WTC11 (cell line): ENCODE measurements at regions not wholly inside any gene's neighbourhood (a gene's known extent, or its start where the extent isn't known, plus 50 kb on each side); places are given as distances from the start of the nearest gene placed in this dataset.

ENCODE experiments used
- ATAC-seq: fragments of 200-7000 bp; cut with Tn5 transposase; 2 replicates; pipeline ENCODE4 v1.10.0; 2021; ENCODE audit warnings: mild to moderate bottlenecking, moderate library complexity
- CTCF ChIA-PET: fragments of 300-600 bp; sonication (Branson Sonifier 250); formaldehyde crosslinking; loops from one replicate; lab custom pipeline; 2021; ENCODE audit warnings: antibody characterized with exemption; lab: Charles Lee
- POLR2A ChIA-PET: fragments of 350-600 bp; sonication (Branson Sonifier 250); formaldehyde crosslinking; loops from one replicate; lab custom pipeline; 2021; ENCODE audit warnings: antibody characterized with exemption; lab: Charles Lee
- DNase-seq: peaks from one replicate; pipeline ENCODE4 v3.0.0; 2021; ENCODE audit warnings: low spot score
- H3K27ac Mint-ChIP-seq: 2 replicates; pipeline ENCODE4 v1.8.0; 2021; ENCODE audit warnings: mixed read lengths
- H3K27me3 Mint-ChIP-seq: 2 replicates; pipeline ENCODE4 v1.8.0; 2021; ENCODE audit warnings: low read depth, mild to moderate bottlenecking, moderate library complexity, mixed read lengths
- H3K36me3 Mint-ChIP-seq: 2 replicates; pipeline ENCODE4 v1.8.0; 2021; ENCODE audit warnings: mixed read lengths
- H3K4me1 Mint-ChIP-seq: 2 replicates; pipeline ENCODE4 v1.8.0; 2022; ENCODE audit warnings: mixed read lengths
- H3K4me3 Mint-ChIP-seq: 2 replicates; pipeline ENCODE4 v1.8.0; 2021; ENCODE audit warnings: mild to moderate bottlenecking, moderate library complexity, mixed read lengths
- H3K9me3 Mint-ChIP-seq: 2 replicates; pipeline ENCODE4 v1.8.0; 2021; ENCODE audit warnings: mixed read lengths
- ARID4B ChIP-seq: sonication (generic); formaldehyde crosslinking; IDR thresholded peaks from 2 replicates; pipeline ENCODE4 v1.8.0; 2023; ENCODE audit warnings: missing genetic modification reagents, mild to moderate bottlenecking, borderline replicate concordance
- ATF1 ChIP-seq: sonication (generic); formaldehyde crosslinking; IDR thresholded peaks from 2 replicates; pipeline ENCODE4 v1.8.1; 2023; ENCODE audit warnings: mild to moderate bottlenecking, moderate library complexity, missing genetic modification reagents
- ATF3 ChIP-seq: sonication (generic); formaldehyde crosslinking; conservative IDR thresholded peaks from 2 replicates; pipeline ENCODE4 v1.8.1; 2022; ENCODE audit warnings: mild to moderate bottlenecking, missing genetic modification reagents
- ERG ChIP-seq: fragments of 250-450 bp; sonication (Bioruptor Pico); IDR thresholded peaks from 2 replicates; pipeline ENCODE4 v1.8.0; 2021; ENCODE audit warnings: mild to moderate bottlenecking
- GABPB1 ChIP-seq: sonication (generic); formaldehyde crosslinking; IDR thresholded peaks from 2 replicates; pipeline ENCODE4 v1.8.1; 2023; ENCODE audit warnings: mild to moderate bottlenecking, missing genetic modification reagents
- JUN ChIP-seq: sonication (generic); formaldehyde crosslinking; IDR thresholded peaks from 2 replicates; pipeline ENCODE4 v1.8.0; 2023; ENCODE audit warnings: mild to moderate bottlenecking, missing genetic modification reagents
- KAT7 ChIP-seq: sonication (generic); formaldehyde crosslinking; IDR thresholded peaks from 2 replicates; pipeline ENCODE4 v1.8.1; 2023; ENCODE audit warnings: missing genetic modification reagents, mild to moderate bottlenecking, borderline replicate concordance
- MAX ChIP-seq: sonication (generic); formaldehyde crosslinking; IDR thresholded peaks from 2 replicates; pipeline ENCODE4 v1.8.0; 2022; ENCODE audit warnings: mild to moderate bottlenecking, missing genetic modification reagents
- MXD4 ChIP-seq: fragments of 250-450 bp; sonication (Bioruptor Pico); IDR thresholded peaks from 2 replicates; pipeline ENCODE4 v1.8.0; 2021; ENCODE audit warnings: mild to moderate bottlenecking, moderate library complexity, borderline replicate concordance
- NR2C2 ChIP-seq: sonication (generic); formaldehyde crosslinking; IDR thresholded peaks from 2 replicates; pipeline ENCODE4 v1.8.0; 2022; ENCODE audit warnings: mild to moderate bottlenecking, missing genetic modification reagents
- PRRX2 ChIP-seq: fragments of 250-450 bp; sonication (Bioruptor Pico); IDR thresholded peaks from 2 replicates; pipeline ENCODE4 v1.8.0; 2021; ENCODE audit warnings: mild to moderate bottlenecking
- RELA ChIP-seq: sonication (generic); formaldehyde crosslinking; IDR thresholded peaks from 2 replicates; pipeline ENCODE4 v1.8.1; 2022; ENCODE audit warnings: missing genetic modification reagents, mild to moderate bottlenecking, borderline replicate concordance
- RORB ChIP-seq: fragments of 250-450 bp; sonication (Bioruptor Pico); IDR thresholded peaks from 2 replicates; pipeline ENCODE4 v1.9.0; 2021; ENCODE audit warnings: mild to moderate bottlenecking
- SOX15 ChIP-seq: fragments of 250-450 bp; sonication (Bioruptor Pico); IDR thresholded peaks from 2 replicates; pipeline ENCODE4 v1.9.0; 2021; ENCODE audit warnings: mild to moderate bottlenecking
- TP53 ChIP-seq: sonication (generic); formaldehyde crosslinking; IDR thresholded peaks from 2 replicates; pipeline ENCODE4 v1.8.1; 2023; ENCODE audit warnings: mild to moderate bottlenecking, missing genetic modification reagents
- USF2 ChIP-seq: sonication (generic); formaldehyde crosslinking; IDR thresholded peaks from 2 replicates; pipeline ENCODE4 v1.8.1; 2023; ENCODE audit warnings: mild to moderate bottlenecking, missing genetic modification reagents, moderate library complexity
- ZBTB43 ChIP-seq: sonication (generic); formaldehyde crosslinking; IDR thresholded peaks from 2 replicates; pipeline ENCODE4 v1.8.1; 2023; ENCODE audit warnings: mild to moderate bottlenecking, missing genetic modification reagents
- ZNF219 ChIP-seq: sonication (generic); formaldehyde crosslinking; IDR thresholded peaks from 2 replicates; pipeline ENCODE4 v1.8.0; 2023; ENCODE audit warnings: missing genetic modification reagents, mild to moderate bottlenecking, borderline replicate concordance
- ZNF232 ChIP-seq: sonication (generic); formaldehyde crosslinking; IDR thresholded peaks from 2 replicates; pipeline ENCODE4 v1.8.0; 2022; ENCODE audit warnings: mild to moderate bottlenecking, missing genetic modification reagents

GRCh38 chr22:40120848-40121247 lies 56.9 kb upstream of the TNRC6B start:
- TF ChIP-seq SOX15 (CRISPR knock-in tag) (no peak), ZBTB43 (no peak), PRRX2 (CRISPR knock-in tag) (no peak), KAT7 (CRISPR knock-in tag) (no peak)
- TF ChIP-seq, all 79 proteins: peak for 0
- Mint-ChIP-seq H3K4me1 (peaks cover 15% of the 10 kb centered on the region), H3K4me3 (no peak overlapping the region), H3K9me3 (no peaks in the 10 kb centered on the region), H3K27ac (no peak overlapping the region), H3K36me3 (no peaks in the 10 kb centered on the region), H3K27me3 (no peaks in the 10 kb centered on the region)
- CTCF ChIA-PET: no interaction called here
- POLR2A ChIA-PET: no interaction called here
- DNase-seq (no peak), ATAC-seq (no peak)

GRCh38 chr22:40121461-40121860 lies 56.3 kb upstream of the TNRC6B start:
- Mint-ChIP-seq H3K4me3 (no peak overlapping the region), H3K9me3 (no peaks in the 10 kb centered on the region)
- POLR2A ChIA-PET: no interaction called here
- TF ChIP-seq SOX15 (CRISPR knock-in tag): no peak
- no peak for TF ChIP-seq MXD4 (CRISPR knock-in tag)
- TF ChIP-seq USF2 (CRISPR knock-in tag): no peak
- TF ChIP-seq GABPB1 (CRISPR knock-in tag): no peak
- no peak for TF ChIP-seq ATF1 (CRISPR knock-in tag)
- TF ChIP-seq ARID4B (CRISPR knock-in tag): no peak
- no peak for TF ChIP-seq ZNF219
- no peak for TF ChIP-seq ZNF232 (CRISPR knock-in tag)
- no peak for TF ChIP-seq RELA
- no peak for TF ChIP-seq ERG
- TF ChIP-seq MAX (CRISPR knock-in tag): no peak
- TF ChIP-seq TP53 (CRISPR knock-in tag): no peak
- TF ChIP-seq JUN: no peak
- no peak for TF ChIP-seq RORB
- no peak for TF ChIP-seq ATF3 (CRISPR knock-in tag)
- TF ChIP-seq NR2C2 (CRISPR knock-in tag): no peak
- TF ChIP-seq, all 79 proteins: peak for 0
- H3K27me3 Mint-ChIP-seq: no peaks in the 10 kb centered on the region
- DNase-seq (no peak), ATAC-seq (no peak)
- no peaks in the 10 kb centered on the region for H3K36me3 Mint-ChIP-seq
- peak overlapping the region; percentile 28 for H3K27ac Mint-ChIP-seq
- CTCF ChIA-PET: no interaction called here
- peaks cover 12% of the 10 kb centered on the region for H3K4me1 Mint-ChIP-seq
